ENCODE measurements at regions not wholly inside any gene's neighbourhood (a gene's known extent, or its start where the extent isn't known, plus 50 kb on each side); places are given as distances from the start of the nearest gene placed in this dataset.

- Histone ChIP-seq H3K4me3 (ENCODE audit: low read length) (no peak overlapping the region), H3K9me3 (ENCODE audit: control insufficient read depth, low read length) (no peaks in the 10 kb centered on the region), H3K27ac (ENCODE audit: low read length) (no peak overlapping the region), H3K27me3 (ENCODE audit: control insufficient read depth, insufficient read depth) (no peaks in the 10 kb centered on the region), H3K4me1 (ENCODE audit: control insufficient read depth, insufficient read depth, low read length) (no peaks in the 10 kb centered on the region)
- WGBS: 89% methylated on average over 5 of the region's 5 CpGs
- DNase-seq (no peak), ATAC-seq (no peak)
- intact Hi-C loops (cut with DNase I): no loop called here
These were observed 128.1 kb upstream of the SP4 start for GRCh38 chr7:21299766-21300165.

- H3K4me1 ChIP-seq (ENCODE audit: control insufficient read depth, insufficient read depth, low read length): no peaks in the 10 kb centered on the region
- ATAC-seq (no peak), DNase-seq (no peak)
- WGBS: 75% methylated on average over 2 of the region's 2 CpGs
- no peaks in the 10 kb centered on the region for H3K27me3 ChIP-seq (ENCODE audit: control insufficient read depth, insufficient read depth)
- intact Hi-C loops (cut with DNase I): no loop called here
- no peak overlapping the region for H3K27ac ChIP-seq (ENCODE audit: low read length)
- no peak overlapping the region for H3K4me3 ChIP-seq (ENCODE audit: low read length)
- no peaks in the 10 kb centered on the region for H3K9me3 ChIP-seq (ENCODE audit: control insufficient read depth, low read length)
These were observed 127.2 kb upstream of the SP4 start for GRCh38 chr7:21300692-21301091.

- WGBS: 75% methylated on average over 4 of the region's 4 CpGs
- Histone ChIP-seq H3K27me3 (ENCODE audit: control insufficient read depth, insufficient read depth) (no peaks in the 10 kb centered on the region), H3K9me3 (ENCODE audit: control insufficient read depth, low read length) (no peaks in the 10 kb centered on the region), H3K27ac (ENCODE audit: low read length) (no peak overlapping the region), H3K4me3 (ENCODE audit: low read length) (no peak overlapping the region), H3K4me1 (ENCODE audit: control insufficient read depth, insufficient read depth, low read length) (no peaks in the 10 kb centered on the region)
- intact Hi-C loops (cut with DNase I): no loop called here
- no peak for DNase-seq
- no peak for ATAC-seq
These were observed 123.0 kb upstream of the SP4 start for GRCh38 chr7:21304808-21305375.

GRCh38 chr7:21305455-21306235, 122.2 kb upstream of the SP4 start:
- DNase-seq (no peak), ATAC-seq (no peak)
- Histone ChIP-seq H3K9me3 (ENCODE audit: control insufficient read depth, low read length) (no peaks in the 10 kb centered on the region), H3K4me1 (ENCODE audit: control insufficient read depth, insufficient read depth, low read length) (no peaks in the 10 kb centered on the region), H3K27ac (ENCODE audit: low read length) (no peak overlapping the region), H3K4me3 (ENCODE audit: low read length) (no peak overlapping the region), H3K27me3 (ENCODE audit: control insufficient read depth, insufficient read depth) (no peaks in the 10 kb centered on the region)
- WGBS: 56% methylated on average over 3 of the region's 3 CpGs
- intact Hi-C loops (cut with DNase I): no loop called here

- no peak for ATAC-seq
- intact Hi-C loops (cut with DNase I): no loop called here
- WGBS: 82% methylated on average over 2 of the region's 2 CpGs
These were observed 112.9 kb upstream of the SP4 start for GRCh38 chr7:21314954-21315353.

GRCh38 chr7:21317966-21318915, 109.6 kb upstream of the SP4 start:
- Histone ChIP-seq H3K4me3 (ENCODE audit: low read length) (no peak overlapping the region), H3K27ac (ENCODE audit: low read length) (no peak overlapping the region), H3K4me1 (ENCODE audit: control insufficient read depth, insufficient read depth, low read length) (no peaks in the 10 kb centered on the region), H3K9me3 (ENCODE audit: control insufficient read depth, low read length) (no peaks in the 10 kb centered on the region), H3K27me3 (ENCODE audit: control insufficient read depth, insufficient read depth) (no peaks in the 10 kb centered on the region)
- WGBS: 46% methylated on average over 6 of the region's 6 CpGs
- ATAC-seq (no peak), DNase-seq (no peak)
- intact Hi-C loops (cut with DNase I): no loop called here

More at GRCh38 chr7:21314954-21315353, 112.9 kb upstream of the SP4 start:
- H3K4me1 ChIP-seq (ENCODE audit: control insufficient read depth, insufficient read depth, low read length): no peaks in the 10 kb centered on the region
- no peaks in the 10 kb centered on the region for H3K9me3 ChIP-seq (ENCODE audit: control insufficient read depth, low read length)
- no peak overlapping the region for H3K27ac ChIP-seq (ENCODE audit: low read length)
- DNase-seq: no peak
- H3K27me3 ChIP-seq (ENCODE audit: control insufficient read depth, insufficient read depth): no peaks in the 10 kb centered on the region
- no peak overlapping the region for H3K4me3 ChIP-seq (ENCODE audit: low read length)

- 77% methylated on average over 1 of the region's 1 CpG for WGBS
- intact Hi-C loops (cut with DNase I): no loop called here
- ATAC-seq: no peak
- no peak overlapping the region for H3K27ac ChIP-seq (ENCODE audit: low read length)
- H3K4me1 ChIP-seq (ENCODE audit: control insufficient read depth, insufficient read depth, low read length): no peaks in the 10 kb centered on the region
- H3K4me3 ChIP-seq (ENCODE audit: low read length): no peak overlapping the region
- no peak for DNase-seq
- no peaks in the 10 kb centered on the region for H3K9me3 ChIP-seq (ENCODE audit: control insufficient read depth, low read length)
- no peaks in the 10 kb centered on the region for H3K27me3 ChIP-seq (ENCODE audit: control insufficient read depth, insufficient read depth)
These were observed 109.0 kb upstream of the SP4 start for GRCh38 chr7:21318916-21319270.

GRCh38 chr7:21326241-21326640, 101.6 kb upstream of the SP4 start:
- intact Hi-C loops (cut with DNase I): no loop called here
- DNase-seq (no peak), ATAC-seq (no peak)
- no peaks in the 10 kb centered on the region for H3K4me1 ChIP-seq (ENCODE audit: control insufficient read depth, insufficient read depth, low read length)
- no peaks in the 10 kb centered on the region for H3K27me3 ChIP-seq (ENCODE audit: control insufficient read depth, insufficient read depth)
- H3K4me3 ChIP-seq (ENCODE audit: low read length): no peak overlapping the region
- H3K9me3 ChIP-seq (ENCODE audit: control insufficient read depth, low read length): no peaks in the 10 kb centered on the region
- no peak overlapping the region for H3K27ac ChIP-seq (ENCODE audit: low read length)

- no peaks in the 10 kb centered on the region for H3K4me1 ChIP-seq (ENCODE audit: control insufficient read depth, insufficient read depth, low read length)
- no peaks in the 10 kb centered on the region for H3K27me3 ChIP-seq (ENCODE audit: control insufficient read depth, insufficient read depth)
- WGBS: 78% methylated on average over 3 of the region's 3 CpGs
- no peaks in the 10 kb centered on the region for H3K9me3 ChIP-seq (ENCODE audit: control insufficient read depth, low read length)
- intact Hi-C loops (cut with DNase I): no loop called here
- no peak overlapping the region for H3K4me3 ChIP-seq (ENCODE audit: low read length)
- ATAC-seq: no peak
- H3K27ac ChIP-seq (ENCODE audit: low read length): no peak overlapping the region
- DNase-seq: no peak
These were observed 101.0 kb upstream of the SP4 start for GRCh38 chr7:21326921-21327320.

- DNase-seq (no peak), ATAC-seq (no peak)
- H3K4me3 ChIP-seq (ENCODE audit: low read length): no peak overlapping the region
- 94% methylated on average over 4 of the region's 4 CpGs for WGBS
- H3K27me3 ChIP-seq (ENCODE audit: control insufficient read depth, insufficient read depth): no peaks in the 10 kb centered on the region
- H3K27ac ChIP-seq (ENCODE audit: low read length): no peak overlapping the region
- H3K4me1 ChIP-seq (ENCODE audit: control insufficient read depth, insufficient read depth, low read length): no peaks in the 10 kb centered on the region
- H3K9me3 ChIP-seq (ENCODE audit: control insufficient read depth, low read length): no peaks in the 10 kb centered on the region
- intact Hi-C loops (cut with DNase I): no loop called here
These were observed 100.2 kb upstream of the SP4 start for GRCh38 chr7:21327422-21328409.
